ENCODE measurements at regions not wholly inside any gene's neighbourhood (a gene's known extent, or its start where the extent isn't known, plus 50 kb on each side); places are given as distances from the start of the nearest gene placed in this dataset.

GRCh38 chr2:7140306-7140705 is 223.1 kb downstream of the RNF144A start:
- H3K4me3 ChIP-seq (ENCODE audit: control insufficient read depth, low read depth, low read length), result no peak overlapping the region

GRCh38 chr2:7145707-7146106 is 228.5 kb downstream of the RNF144A start:
- DNase-seq (ENCODE audit: low read depth), result no peak
- H3K4me3 ChIP-seq (ENCODE audit: control insufficient read depth, low read depth, low read length), result no peak overlapping the region
- TF ChIP-seq CTCF (conservative IDR thresholded peaks at IDR 0.05; ENCODE audit: control insufficient read depth, insufficient read depth, low read depth, low read length), result no peak

More at GRCh38 chr2:7140306-7140705, 223.1 kb downstream of the RNF144A start:
- no peak for DNase-seq (ENCODE audit: low read depth)
- no peak for TF ChIP-seq CTCF (conservative IDR thresholded peaks at IDR 0.05; ENCODE audit: control insufficient read depth, insufficient read depth, low read depth, low read length)

GRCh38 chr2:7146151-7146550 is 228.9 kb downstream of the RNF144A start:
- DNase-seq (ENCODE audit: low read depth), result no peak
- no peak for TF ChIP-seq CTCF (conservative IDR thresholded peaks at IDR 0.05; ENCODE audit: control insufficient read depth, insufficient read depth, low read depth, low read length)
- H3K4me3 ChIP-seq (ENCODE audit: control insufficient read depth, low read depth, low read length), result no peak overlapping the region

GRCh38 chr2:7154656-7155055 is 237.4 kb downstream of the RNF144A start:
- TF ChIP-seq CTCF (conservative IDR thresholded peaks at IDR 0.05; ENCODE audit: control insufficient read depth, insufficient read depth, low read depth, low read length), result no peak
- no peak overlapping the region for H3K4me3 ChIP-seq (ENCODE audit: control insufficient read depth, low read depth, low read length)
- DNase-seq (ENCODE audit: low read depth), result no peak

- no peak for DNase-seq (ENCODE audit: low read depth)
- TF ChIP-seq CTCF (conservative IDR thresholded peaks at IDR 0.05; ENCODE audit: control insufficient read depth, insufficient read depth, low read depth, low read length), result no peak
Observed at GRCh38 chr2:7161501-7161900, 244.3 kb downstream of the RNF144A start.

GRCh38 chr2:7165736-7166135 is 248.5 kb downstream of the RNF144A start:
- DNase-seq (ENCODE audit: low read depth), result no peak
- H3K4me3 ChIP-seq (ENCODE audit: control insufficient read depth, low read depth, low read length), result no peak overlapping the region
- no peak for TF ChIP-seq CTCF (conservative IDR thresholded peaks at IDR 0.05; ENCODE audit: control insufficient read depth, insufficient read depth, low read depth, low read length)

More at GRCh38 chr2:7161501-7161900, 244.3 kb downstream of the RNF144A start:
- H3K4me3 ChIP-seq (ENCODE audit: control insufficient read depth, low read depth, low read length), result no peak overlapping the region

- TF ChIP-seq CTCF (conservative IDR thresholded peaks at IDR 0.05; ENCODE audit: control insufficient read depth, insufficient read depth, low read depth, low read length), result no peak
- H3K4me3 ChIP-seq (ENCODE audit: control insufficient read depth, low read depth, low read length), result no peak overlapping the region
- no peak for DNase-seq (ENCODE audit: low read depth)
Observed at GRCh38 chr2:7167801-7168411, 250.7 kb downstream of the RNF144A start.

All from fibroblast of mammary gland (primary cell).